ENCODE measurements at regions not wholly inside any gene's neighbourhood (a gene's known extent, or its start where the extent isn't known, plus 50 kb on each side); places are given as distances from the start of the nearest gene placed in this dataset.

GRCh38 chr6:14187406-14187805 lies 69.8 kb downstream of the CD83 start:
- H3K36me3 Mint-ChIP-seq (ENCODE audit: insufficient read depth in 1 of 3, low read depth in 3 of 3) = peaks cover 2 to 4% (median 2%) of the 10 kb centered on the region in 3 experiments; a peak in 4 of 7 replicates
- Histone ChIP-seq H3K79me1 (ENCODE audit: insufficient read depth, low read depth, low read length, poor library complexity, severe bottlenecking) (no peaks in the 10 kb centered on the region), H2AK5ac (ENCODE audit: insufficient read length, low read length) (no peak overlapping the region), H3K23me2 (ENCODE audit: insufficient read length, low read depth, low read length, poor library complexity, severe bottlenecking) (no peaks in the 10 kb centered on the region), H3K4ac (ENCODE audit: low read depth, low read length) (no peak overlapping the region), H2AFZ (ENCODE audit: low read length) (no peak overlapping the region), H2BK120ac (ENCODE audit: low read depth, low read length, poor library complexity, severe bottlenecking) (no peak overlapping the region), H3K23ac (ENCODE audit: insufficient read length, low read depth, low read length) (no peak overlapping the region), H3K56ac (ENCODE audit: insufficient read length, low read depth, low read length) (no peak overlapping the region), H3K4me1 (ENCODE audit: insufficient read depth, low read length) (no peaks in the 10 kb centered on the region), H3K4me2 (ENCODE audit: insufficient read depth, insufficient read length, low read length) (no peak overlapping the region), H2BK5ac (ENCODE audit: insufficient read length, low read length) (no peak overlapping the region), H4K5ac (ENCODE audit: insufficient read length, low read depth, low read length) (no peak overlapping the region), H3K14ac (ENCODE audit: insufficient read depth, low read length) (no peak overlapping the region), H3K27me3 (ENCODE audit: insufficient read depth, low read length) (no peaks in the 10 kb centered on the region), H3K79me2 (ENCODE audit: insufficient read depth, low read length) (no peaks in the 10 kb centered on the region), H4K91ac (ENCODE audit: insufficient read length, low read depth, low read length) (no peak overlapping the region), H4K20me1 (ENCODE audit: control insufficient read depth, insufficient read depth, insufficient read length) (no peaks in the 10 kb centered on the region), H3K9me3 (ENCODE audit: control insufficient read depth, low read depth, low read length) (no peaks in the 10 kb centered on the region), H3K27ac (ENCODE audit: insufficient read length, low read depth, low read length) (no peak overlapping the region), H3K9ac (ENCODE audit: extremely low read depth, insufficient read length, low read length) (no peak overlapping the region), H4K8ac (replicated peaks; ENCODE audit: insufficient read length, low read depth, low read length) (no peak overlapping the region), H3T11ph (ENCODE audit: low read length) (no peak overlapping the region), H2BK20ac (ENCODE audit: low read depth, low read length, poor library complexity, severe bottlenecking) (no peak overlapping the region), H2BK12ac (ENCODE audit: insufficient read length, low read depth, low read length) (no peak overlapping the region), H2BK15ac (ENCODE audit: low read depth, low read length) (no peak overlapping the region), H3K18ac (ENCODE audit: insufficient read length, low read depth, low read length) (no peak overlapping the region)
- peaks cover 4% of the 10 kb centered on the region; the same call in 1 of the 2 replicates for H3K27me3 Mint-ChIP-seq (ENCODE audit: low read depth)
- H3K27ac Mint-ChIP-seq = no peak overlapping the region
- no peak overlapping the region for H3K4me3 Mint-ChIP-seq
- TF ChIP-seq CTCF (conservative IDR thresholded peaks at IDR 0.05) = no peak
- DNase-seq = no peak
- 0 out of 4 replicates have a peak, but pooled peaks cover 0 to 3% of the 10 kb centered on the region in 2 experiments for H3K4me1 Mint-ChIP-seq
- WGBS (ENCODE audit: extremely low coverage, insufficient read length, low lambda C conversion rate) = no CpG with 5 or more reads among the region's 3 CpGs
- peaks cover 3 to 5% of the 10 kb centered on the region in 2 experiments; a peak in 3 of 5 replicates for H3K9me3 Mint-ChIP-seq
